ENCODE measurements at regions not wholly inside any gene's neighbourhood (a gene's known extent, or its start where the extent isn't known, plus 50 kb on each side); places are given as distances from the start of the nearest gene placed in this dataset.
A peak's percentile ranks its signal among the peaks of the same experiment; 100 is the strongest.
"Not testable (repeated sequence)": the region's sequence is repeated elsewhere in the genome, so short reads cannot be mapped to it uniquely, and the experiment has no call there.

GRCh38 chrX:73965833-73966232 lies 113.3 kb upstream of the XIST start:
- TF ChIP-seq, protein P1, sequence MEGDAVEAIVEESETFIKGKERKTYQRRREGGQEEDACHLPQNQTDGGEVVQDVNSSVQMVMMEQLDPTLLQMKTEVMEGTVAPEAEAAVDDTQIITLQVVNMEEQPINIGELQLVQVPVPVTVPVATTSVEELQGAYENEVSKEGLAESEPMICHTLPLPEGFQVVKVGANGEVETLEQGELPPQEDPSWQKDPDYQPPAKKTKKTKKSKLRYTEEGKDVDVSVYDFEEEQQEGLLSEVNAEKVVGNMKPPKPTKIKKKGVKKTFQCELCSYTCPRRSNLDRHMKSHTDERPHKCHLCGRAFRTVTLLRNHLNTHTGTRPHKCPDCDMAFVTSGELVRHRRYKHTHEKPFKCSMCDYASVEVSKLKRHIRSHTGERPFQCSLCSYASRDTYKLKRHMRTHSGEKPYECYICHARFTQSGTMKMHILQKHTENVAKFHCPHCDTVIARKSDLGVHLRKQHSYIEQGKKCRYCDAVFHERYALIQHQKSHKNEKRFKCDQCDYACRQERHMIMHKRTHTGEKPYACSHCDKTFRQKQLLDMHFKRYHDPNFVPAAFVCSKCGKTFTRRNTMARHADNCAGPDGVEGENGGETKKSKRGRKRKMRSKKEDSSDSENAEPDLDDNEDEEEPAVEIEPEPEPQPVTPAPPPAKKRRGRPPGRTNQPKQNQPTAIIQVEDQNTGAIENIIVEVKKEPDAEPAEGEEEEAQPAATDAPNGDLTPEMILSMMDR (IDR thresholded peaks at IDR 0.05): no peak
- TF ChIP-seq ZFX (IDR thresholded peaks at IDR 0.05; ENCODE audit: borderline replicate concordance): no peak
- no peak overlapping the region for H3K27ac ChIP-seq

- TF ChIP-seq, protein P1 (IDR thresholded peaks at IDR 0.05): no peak
- no peak for TF ChIP-seq ZFX (IDR thresholded peaks at IDR 0.05; ENCODE audit: borderline replicate concordance)
- no peak overlapping the region for H3K27ac ChIP-seq
These were observed 112.1 kb upstream of the XIST start for GRCh38 chrX:73964579-73964978.

GRCh38 chrX:73963682-73964081 lies 111.2 kb upstream of the XIST start:
- no peak overlapping the region for H3K27ac ChIP-seq
- TF ChIP-seq, protein P1 (IDR thresholded peaks at IDR 0.05): no peak
- no peak for TF ChIP-seq ZFX (IDR thresholded peaks at IDR 0.05; ENCODE audit: borderline replicate concordance)

- no peak overlapping the region for H3K27ac ChIP-seq
- TF ChIP-seq ZFX (IDR thresholded peaks at IDR 0.05; ENCODE audit: borderline replicate concordance): no peak
- TF ChIP-seq, protein P1 (IDR thresholded peaks at IDR 0.05): no peak
These were observed 110.4 kb upstream of the XIST start for GRCh38 chrX:73962948-73963347.

DNA sequence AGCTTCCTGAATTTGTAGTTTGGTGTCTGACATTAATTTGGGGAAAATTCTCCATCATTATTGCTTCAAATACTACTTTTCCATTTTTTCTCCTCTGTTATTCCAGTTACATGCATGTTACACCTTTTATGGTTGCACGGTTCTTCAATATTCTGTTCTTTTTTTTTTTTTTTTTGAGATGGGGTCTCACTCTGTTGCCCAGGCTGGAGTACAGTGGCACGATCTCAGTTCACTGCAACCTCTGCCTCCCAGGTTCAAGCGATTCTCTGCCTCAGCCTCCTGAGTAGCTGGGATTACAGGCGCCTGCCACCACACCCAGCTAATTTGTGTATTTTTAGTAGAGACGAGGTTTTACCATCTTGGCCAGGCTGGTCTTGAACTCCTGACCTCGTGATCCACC lies 109.4 kb upstream of the XIST start:
- not testable (repeated sequence) for H3K27ac ChIP-seq

DNA sequence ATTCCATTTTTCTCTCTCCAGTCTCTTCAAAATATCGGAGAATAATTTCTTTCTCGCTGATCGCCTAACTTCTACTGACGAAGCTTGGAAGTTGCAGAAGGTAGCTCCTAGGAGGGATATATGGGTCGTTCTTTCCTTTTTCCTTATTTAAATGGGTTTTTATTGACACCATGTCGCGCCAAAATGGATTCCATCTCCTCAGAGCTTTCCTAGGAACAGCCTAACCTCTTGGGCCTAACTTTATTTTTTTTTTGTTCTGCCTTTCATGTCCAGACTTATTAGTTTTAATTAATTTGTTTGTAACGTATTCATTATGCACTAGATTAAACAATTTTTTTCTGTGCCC lies 92.0 kb upstream of the XIST start:
- TF ChIP-seq, protein P1 (IDR thresholded peaks at IDR 0.05): no peak
- no peak for TF ChIP-seq ZFX (IDR thresholded peaks at IDR 0.05; ENCODE audit: borderline replicate concordance)
- peak overlapping the region; percentile 66 for H3K27ac ChIP-seq

DNA sequence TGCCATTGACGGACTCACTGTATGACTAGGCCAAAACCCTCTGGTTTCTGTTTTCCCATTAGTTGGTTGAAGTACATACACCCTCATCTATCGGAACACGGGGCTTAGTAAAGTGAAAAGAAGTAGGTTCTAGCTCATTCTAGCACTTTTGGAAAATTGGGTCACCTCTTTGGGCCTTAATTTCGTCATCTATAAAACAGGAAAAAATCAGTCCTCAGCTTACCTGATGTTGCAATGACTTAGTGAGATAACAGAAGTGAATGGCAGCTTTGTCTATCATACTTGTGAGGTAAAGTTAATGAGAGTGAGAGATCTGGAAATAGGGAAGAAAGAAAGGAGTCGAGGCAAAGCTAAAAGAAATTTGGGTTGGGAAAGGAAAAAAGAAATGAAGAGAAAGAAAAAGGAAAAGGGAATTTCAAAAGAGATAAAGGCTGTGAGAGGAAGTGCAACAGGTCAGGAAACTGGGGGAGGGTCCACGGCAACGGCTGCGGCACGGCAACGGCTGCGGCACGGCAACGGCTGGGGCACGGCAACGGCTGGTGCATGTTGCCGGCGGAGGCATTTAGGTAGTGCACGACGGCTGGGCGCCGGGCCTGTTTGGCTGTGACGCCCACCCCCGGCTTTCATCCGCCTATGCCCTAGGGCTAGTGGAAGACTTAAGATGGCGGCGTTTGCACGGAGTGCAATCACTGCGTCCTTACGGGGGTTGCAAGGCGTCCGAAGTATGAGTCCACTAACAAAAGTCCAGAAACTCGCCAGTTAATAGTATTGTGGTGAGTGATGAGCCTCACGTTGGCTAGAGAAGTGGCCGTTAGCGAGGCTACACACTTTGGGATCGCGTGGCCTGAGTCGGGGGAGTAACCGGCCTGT lies 91.4 kb upstream of the XIST start:
- peak overlapping the region; percentile 66 for H3K27ac ChIP-seq
- TF ChIP-seq, protein P1 (IDR thresholded peaks at IDR 0.05): no peak

Data from 22Rv1 (cell line).